Neuronal stem cell (in vitro differentiated cells): ENCODE measurements at regions not wholly inside any gene's neighbourhood (a gene's known extent, or its start where the extent isn't known, plus 50 kb on each side); places are given as distances from the start of the nearest gene placed in this dataset.
"Not testable (repeated sequence)": the region's sequence is repeated elsewhere in the genome, so short reads cannot be mapped to it uniquely, and the experiment has no call there.

ENCODE experiments used
- DNase-seq: peaks from one replicate; pipeline ENCODE4 v3.0.0-alpha.2; 2013; ENCODE audit warnings: low spot score
- H2AFZ ChIP-seq: one replicate; pipeline ENCODE4 v1.6.1; 2013; ENCODE audit warnings: mild to moderate bottlenecking, low read length, inconsistent platforms
- H2AK5ac ChIP-seq: 2 replicates; pipeline ENCODE4 v1.6.1; 2013; ENCODE audit warnings: low read depth, mild to moderate bottlenecking, inconsistent platforms, low read length, moderate library complexity, mixed read lengths
- H2BK120ac ChIP-seq: 2 replicates; pipeline ENCODE4 v1.6.1; 2013; ENCODE audit warnings: low read depth, mild to moderate bottlenecking, inconsistent platforms, low read length, moderate library complexity, mixed read lengths
- H2BK12ac ChIP-seq: one replicate; pipeline ENCODE4 v1.6.1; 2013; ENCODE audit warnings: low read length, inconsistent platforms
- H2BK15ac ChIP-seq: 2 replicates; pipeline ENCODE4 v1.6.1; 2013; ENCODE audit warnings: mild to moderate bottlenecking, low read length, inconsistent platforms, mixed read lengths
- H2BK5ac ChIP-seq: one replicate; pipeline ENCODE4 v1.6.1; 2013; ENCODE audit warnings: inconsistent platforms, mild to moderate bottlenecking, low read length, moderate library complexity
- H3K14ac ChIP-seq: one replicate; pipeline ENCODE4 v1.6.1; 2013; ENCODE audit warnings: low read length, inconsistent platforms
- H3K18ac ChIP-seq: 2 replicates; pipeline ENCODE4 v1.6.1; 2013; ENCODE audit warnings: low read length, inconsistent platforms
- H3K23ac ChIP-seq: 2 replicates; pipeline ENCODE4 v1.6.1; 2013; ENCODE audit warnings: low read depth, mild to moderate bottlenecking, mixed read lengths, low read length, inconsistent platforms; ENCODE audit not compliant: poor library complexity
- H3K27ac ChIP-seq: replicated peaks from 3 replicates; pipeline ENCODE4 v1.5.1; 2013; ENCODE audit warnings: low read length, inconsistent platforms
- H3K27me3 ChIP-seq, 3 experiments: 2 replicates each; pipeline ENCODE4 v1.6.1; 2013; ENCODE audit warnings: low read length in 3 of 3, mild to moderate bottlenecking in 2 of 3, inconsistent platforms in 1 of 3, low read depth in 1 of 3, mixed read lengths in 1 of 3, moderate library complexity in 1 of 3; ENCODE audit not compliant: control insufficient read depth in 3 of 3, insufficient read depth in 3 of 3
- H3K36me3 ChIP-seq, 2 donors: replicated peaks in 1 of 2; 2 replicates each; pipeline ENCODE4 v1.6.1; 2013; ENCODE audit warnings: low read length in 2 of 2; ENCODE audit not compliant: control insufficient read depth in 2 of 2, insufficient read depth in 2 of 2
- H3K4ac ChIP-seq: 2 replicates; pipeline ENCODE4 v1.6.1; 2013; ENCODE audit warnings: inconsistent platforms, mild to moderate bottlenecking, low read length, moderate library complexity
- H3K4me1 ChIP-seq, 2 donors: 1 replicate in 1 of 2; 2 replicates in 1 of 2; pipeline ENCODE4 v1.6.1; 2013; ENCODE audit warnings: low read length in 2 of 2, low read depth in 1 of 2; ENCODE audit not compliant: control insufficient read depth in 2 of 2, insufficient read depth in 1 of 2
- H3K4me2 ChIP-seq: one replicate; pipeline ENCODE4 v1.6.1; 2013; ENCODE audit warnings: mild to moderate bottlenecking, low read length, inconsistent platforms; ENCODE audit not compliant: insufficient read depth, poor library complexity, severe bottlenecking
- H3K4me3 ChIP-seq, 2 donors: 2 replicates each; pipeline ENCODE4 v1.5.1; 2013; ENCODE audit warnings: low read length in 2 of 2, mild to moderate bottlenecking in 2 of 2, inconsistent platforms in 1 of 2, moderate library complexity in 1 of 2
- H3K79me1 ChIP-seq: one replicate; pipeline ENCODE4 v1.6.1; 2013; ENCODE audit warnings: low read depth, mild to moderate bottlenecking, inconsistent platforms, low read length, moderate library complexity
- H3K9ac ChIP-seq: one replicate; pipeline ENCODE4 v1.6.1; 2013; ENCODE audit warnings: mild to moderate bottlenecking, low read depth, low read length, inconsistent platforms; ENCODE audit not compliant: poor library complexity
- H3K9me3 ChIP-seq, 2 donors: replicated peaks in 1 of 2; 2 replicates each; pipeline versions ENCODE3 to v1.6.1; 2013; ENCODE audit warnings: low read length in 2 of 2, mild to moderate bottlenecking in 2 of 2, inconsistent platforms in 1 of 2, low read depth in 1 of 2, mixed read lengths in 1 of 2, moderate library complexity in 1 of 2; ENCODE audit not compliant: control insufficient read depth in 2 of 2, insufficient read depth in 1 of 2
- H4K8ac ChIP-seq: one replicate; pipeline ENCODE4 v1.6.1; 2013; ENCODE audit warnings: low read depth, mild to moderate bottlenecking, inconsistent platforms, low read length, moderate library complexity
- H4K91ac ChIP-seq: one replicate; pipeline ENCODE4 v1.6.1; 2013; ENCODE audit warnings: low read length, low read depth, mild to moderate bottlenecking, inconsistent platforms; ENCODE audit not compliant: poor library complexity
- WGBS, 2 donors: extraction: QIAGEN DNeasy Blood & Tissue Kit; methylation state at CpG; one replicate each; pipeline ENCODE4 v1.1.7; 2013; ENCODE audit warnings: missing lambda C conversion rate in 2 of 2, mixed read lengths in 1 of 2; ENCODE audit not compliant: insufficient read length in 2 of 2, insufficient replicate concordance in 1 of 2; ENCODE audit errors: extremely low coverage in 2 of 2; 5-methylcytosine and 5-hydroxymethylcytosine counted together

GRCh38 chr3:80608072-80608471 lies 840.3 kb upstream of the ROBO1 start:
- not testable (repeated sequence) for H3K79me1 ChIP-seq, DNase-seq, H3K4me2 ChIP-seq, H4K91ac ChIP-seq, H3K23ac ChIP-seq, H2BK15ac ChIP-seq, H2AK5ac ChIP-seq, H2BK12ac ChIP-seq, H3K36me3 ChIP-seq, H2BK120ac ChIP-seq, H2BK5ac ChIP-seq, H3K27ac ChIP-seq, H3K4ac ChIP-seq, H2AFZ ChIP-seq, H3K4me1 ChIP-seq, H3K4me3 ChIP-seq, H3K14ac ChIP-seq, H3K9me3 ChIP-seq, H3K18ac ChIP-seq, H3K27me3 ChIP-seq, H4K8ac ChIP-seq, H3K9ac ChIP-seq
- 100% methylated on average over 1 to 3 of the region's 3 CpGs for WGBS, 2 donors

GRCh38 chr3:80606073-80606472 lies 838.3 kb upstream of the ROBO1 start:
- WGBS, 2 donors = no CpG with 5 or more reads among the region's 4 CpGs

GRCh38 chr3:80601479-80601878 lies 833.7 kb upstream of the ROBO1 start:
- Histone ChIP-seq H3K4me3 (no peak overlapping the region), H2AK5ac (no peak overlapping the region), H3K27ac (no peak overlapping the region), H3K18ac (no peak overlapping the region), H2BK15ac (no peak overlapping the region), H3K4me2 (no peak overlapping the region), H2BK12ac (no peak overlapping the region), H3K9ac (no peak overlapping the region), H3K4me1 (no peaks in the 10 kb centered on the region), H3K14ac (no peak overlapping the region), H2AFZ (no peak overlapping the region), H4K91ac (no peak overlapping the region), H3K9me3 (no peaks in the 10 kb centered on the region), H3K36me3 (no peaks in the 10 kb centered on the region), H3K79me1 (no peaks in the 10 kb centered on the region), H3K23ac (no peak overlapping the region), H2BK5ac (no peak overlapping the region), H4K8ac (no peak overlapping the region), H3K4ac (no peak overlapping the region), H3K27me3 (no peaks in the 10 kb centered on the region), H2BK120ac (no peak overlapping the region)
- DNase-seq = no peak

More at GRCh38 chr3:80606073-80606472, 838.3 kb upstream of the ROBO1 start:
- Histone ChIP-seq H3K4me3 (no peak overlapping the region), H2BK12ac (no peak overlapping the region), H3K27me3 (no peaks in the 10 kb centered on the region), H3K36me3 (no peaks in the 10 kb centered on the region), H3K4me2 (no peak overlapping the region), H2BK5ac (no peak overlapping the region), H2BK120ac (no peak overlapping the region), H3K9me3 (no peaks in the 10 kb centered on the region), H3K23ac (no peak overlapping the region), H4K91ac (no peak overlapping the region), H4K8ac (no peak overlapping the region), H2AK5ac (no peak overlapping the region), H3K79me1 (no peaks in the 10 kb centered on the region), H2AFZ (no peak overlapping the region), H3K4ac (no peak overlapping the region), H3K9ac (no peak overlapping the region), H3K14ac (no peak overlapping the region), H3K27ac (no peak overlapping the region), H3K4me1 (no peaks in the 10 kb centered on the region), H3K18ac (no peak overlapping the region), H2BK15ac (no peak overlapping the region)
- no peak for DNase-seq

GRCh38 chr3:80592792-80593191 lies 825.0 kb upstream of the ROBO1 start:
- no peak overlapping the region for H3K9ac ChIP-seq

More at GRCh38 chr3:80592792-80593191, 825.0 kb upstream of the ROBO1 start:
- H4K91ac ChIP-seq = no peak overlapping the region
- H2BK5ac ChIP-seq = no peak overlapping the region
- H2AFZ ChIP-seq = no peak overlapping the region
- H3K18ac ChIP-seq = no peak overlapping the region
- no peaks in the 10 kb centered on the region for H3K36me3 ChIP-seq
- no peak overlapping the region for H3K14ac ChIP-seq
- H3K4me2 ChIP-seq = no peak overlapping the region
- DNase-seq = no peak
- no peaks in the 10 kb centered on the region for H3K9me3 ChIP-seq
- no peaks in the 10 kb centered on the region for H3K27me3 ChIP-seq
- H4K8ac ChIP-seq = no peak overlapping the region
- H3K23ac ChIP-seq = no peak overlapping the region
- H3K4me1 ChIP-seq = no peaks in the 10 kb centered on the region
- no CpG with 5 or more reads among the region's 1 CpG for WGBS, 2 donors
- no peak overlapping the region for H2BK12ac ChIP-seq
- H2AK5ac ChIP-seq = no peak overlapping the region
- no peak overlapping the region for H3K27ac ChIP-seq
- H3K79me1 ChIP-seq = no peaks in the 10 kb centered on the region
- H3K4me3 ChIP-seq = no peak overlapping the region
- no peak overlapping the region for H2BK15ac ChIP-seq
- H2BK120ac ChIP-seq = no peak overlapping the region
- H3K4ac ChIP-seq = no peak overlapping the region
